H1 (cell line): ENCODE measurements at regions not wholly inside any gene's neighbourhood (a gene's known extent, or its start where the extent isn't known, plus 50 kb on each side); places are given as distances from the start of the nearest gene placed in this dataset.

Experiments used
- CTCF ChIA-PET: fragments of 300-600 bp; sonication (Branson Sonifier 250); formaldehyde crosslinking; loops from one replicate; lab custom pipeline; 2021; ENCODE audit not compliant: partially characterized antibody; lab: Charles Lee
- POLR2A ChIA-PET: fragments of 300-600 bp; sonication (Branson Sonifier 250); formaldehyde crosslinking; loops from one replicate; lab custom pipeline; 2021; ENCODE audit warnings: inconsistent platforms; ENCODE audit not compliant: partially characterized antibody; lab: Charles Lee
- DNase-seq, 2 experiments: peaks; one replicate each; pipeline versions ENCODE4 v3.0.0 to v3.0.0-alpha.2; 2010 to 2022; ENCODE audit warnings: low spot score in 2 of 2, low read depth in 1 of 2, mixed read lengths in 1 of 2
- FAIRE-seq: peaks from 2 replicates; lab custom pipeline; 2011; peaks lifted over from hg19 to GRCh38; lab: Jason Lieb, UNC
- H2AFZ ChIP-seq: 2 replicates; pipeline ENCODE4 v1.8.1; 2012; ENCODE audit warnings: low read length, inconsistent platforms
- H2AK5ac ChIP-seq: 2 replicates; pipeline ENCODE4 v1.6.1; 2013; ENCODE audit warnings: low read depth, low read length
- H2BK120ac ChIP-seq: replicated peaks from 2 replicates; pipeline ENCODE3; 2013; ENCODE audit warnings: low read depth, low read length, inconsistent platforms
- H2BK12ac ChIP-seq: 2 replicates; pipeline ENCODE4 v1.6.1; 2013; ENCODE audit warnings: low read depth, low read length
- H2BK15ac ChIP-seq: 2 replicates; pipeline ENCODE4 v1.6.1; 2013; ENCODE audit warnings: low read length
- H2BK20ac ChIP-seq: 2 replicates; pipeline ENCODE4 v1.6.1; 2013; ENCODE audit warnings: low read length
- H2BK5ac ChIP-seq: 2 replicates; pipeline ENCODE4 v1.6.1; 2013; ENCODE audit warnings: low read depth, low read length
- H3K14ac ChIP-seq: 2 replicates; pipeline ENCODE4 v1.6.1; 2013; ENCODE audit warnings: inconsistent platforms; ENCODE audit not compliant: insufficient read length
- H3K18ac ChIP-seq: 2 replicates; pipeline ENCODE4 v1.6.1; 2013; ENCODE audit warnings: low read length; ENCODE audit errors: extremely low read depth
- H3K23ac ChIP-seq: 2 replicates; pipeline ENCODE4 v1.6.1; 2013; ENCODE audit warnings: inconsistent platforms; ENCODE audit not compliant: insufficient read length
- H3K23me2 ChIP-seq: 2 replicates; pipeline ENCODE4 v1.6.1; 2013; ENCODE audit warnings: low read depth, low read length
- H3K27ac ChIP-seq: 2 replicates; pipeline ENCODE4 v1.6.1; 2011; ENCODE audit warnings: low read depth, low read length, inconsistent platforms
- H3K27me3 ChIP-seq, 4 experiments: replicated peaks in 1 of 4; 1 replicate in 1 of 4; 2 replicates in 3 of 4; pipeline versions ENCODE4 v1.6.1 to v1.8.1; 2011 to 2013; ENCODE audit warnings: low read length in 3 of 4, mild to moderate bottlenecking in 3 of 4, inconsistent platforms in 2 of 4, mixed read lengths in 2 of 4, moderate library complexity in 1 of 4; ENCODE audit not compliant: control insufficient read depth in 3 of 4, insufficient read depth in 3 of 4; ENCODE audit errors: extremely low read depth in 1 of 4
- H3K36me3 ChIP-seq, 4 experiments: 2 replicates each; pipeline versions ENCODE4 v1.6.1 to v1.8.1; 2011 to 2013; ENCODE audit warnings: mild to moderate bottlenecking in 4 of 4, low read length in 3 of 4, moderate library complexity in 2 of 4, control low read depth in 1 of 4, inconsistent platforms in 1 of 4; ENCODE audit not compliant: insufficient read depth in 4 of 4, control insufficient read depth in 2 of 4
- H3K4ac ChIP-seq: replicated peaks from 2 replicates; pipeline ENCODE3; 2013; ENCODE audit warnings: low read length, low read depth, mixed read lengths, inconsistent platforms; ENCODE audit not compliant: insufficient read length
- H3K4me1 ChIP-seq, 4 experiments: replicated peaks in 1 of 4; 1 replicate in 1 of 4; 2 replicates in 3 of 4; pipeline versions ENCODE4 v1.6.1 to v1.8.1; 2011 to 2013; ENCODE audit warnings: low read length in 3 of 4, inconsistent platforms in 2 of 4, mixed read lengths in 1 of 4; ENCODE audit not compliant: insufficient read depth in 4 of 4, control insufficient read depth in 3 of 4
- H3K4me2 ChIP-seq, 2 experiments: 2 replicates each; pipeline versions ENCODE4 v1.6.1 to v1.8.1; 2011 to 2013; ENCODE audit warnings: low read depth in 2 of 2, low read length in 2 of 2, control low read depth in 1 of 2, inconsistent platforms in 1 of 2, mild to moderate bottlenecking in 1 of 2; ENCODE audit not compliant: insufficient read depth in 1 of 2
- H3K4me3 ChIP-seq, 4 experiments: fragments of 200-600, 300-600 bp in 1 of 4; sonication (generic), shearing (Covaris generic), sonication (Bioruptor Twin) in 1 of 4; 2 replicates each; pipeline versions ENCODE4 v1.5.1 to v1.8.1; 2011 to 2016; ENCODE audit warnings: low read length in 4 of 4, low read depth in 3 of 4, control low read depth in 2 of 4, inconsistent platforms in 2 of 4, mild to moderate bottlenecking in 2 of 4, mixed read lengths in 1 of 4, moderate library complexity in 1 of 4; ENCODE audit not compliant: insufficient read depth in 2 of 4; ENCODE audit errors: extremely low read depth in 1 of 4
- H3K56ac ChIP-seq: replicated peaks from 2 replicates; pipeline ENCODE3; 2013; ENCODE audit warnings: low read depth, mild to moderate bottlenecking, mixed read lengths, low read length, inconsistent platforms; ENCODE audit not compliant: insufficient read length
- H3K79me1 ChIP-seq: 2 replicates; pipeline ENCODE4 v1.6.1; 2013; ENCODE audit warnings: low read depth, low read length, control low read depth
- H3K79me2 ChIP-seq, 2 experiments: 2 replicates each; pipeline versions ENCODE4 v1.6.1 to v1.8.1; 2012 to 2013; ENCODE audit warnings: low read length in 2 of 2, mild to moderate bottlenecking in 2 of 2, inconsistent platforms in 1 of 2; ENCODE audit not compliant: insufficient read depth in 2 of 2, control insufficient read depth in 1 of 2
- H3K9ac ChIP-seq, 4 experiments: replicated peaks in 1 of 4; 1 replicate in 1 of 4; 2 replicates in 3 of 4; pipeline versions ENCODE4 v1.6.1 to v1.8.1; 2011 to 2013; ENCODE audit warnings: low read depth in 3 of 4, low read length in 3 of 4, control low read depth in 2 of 4, mild to moderate bottlenecking in 2 of 4, moderate library complexity in 2 of 4, inconsistent platforms in 1 of 4; ENCODE audit errors: extremely low read depth in 1 of 4
- H3K9me3 ChIP-seq, 2 experiments: 2 replicates each; pipeline versions ENCODE4 v1.6.1 to v1.8.1; 2012 to 2013; ENCODE audit warnings: mild to moderate bottlenecking in 2 of 2, moderate library complexity in 2 of 2, control low read depth in 1 of 2, inconsistent platforms in 1 of 2, low read depth in 1 of 2, low read length in 1 of 2, mixed read lengths in 1 of 2; ENCODE audit not compliant: insufficient read depth in 2 of 2
- H4K20me1 ChIP-seq, 2 experiments: replicated peaks in 1 of 2; 2 replicates each; pipeline versions ENCODE3 to v1.8.1; 2011 to 2013; ENCODE audit warnings: inconsistent platforms in 2 of 2, low read length in 2 of 2, mild to moderate bottlenecking in 1 of 2; ENCODE audit not compliant: insufficient read depth in 2 of 2, control insufficient read depth in 1 of 2
- H4K5ac ChIP-seq: 2 replicates; pipeline ENCODE4 v1.6.1; 2013; ENCODE audit warnings: low read length, low read depth, mixed read lengths, inconsistent platforms; ENCODE audit not compliant: insufficient read length
- H4K8ac ChIP-seq: 2 replicates; pipeline ENCODE4 v1.8.0; 2013; ENCODE audit warnings: mild to moderate bottlenecking, moderate library complexity, low read length, inconsistent platforms; ENCODE audit not compliant: insufficient read depth; ENCODE audit errors: extremely low read depth
- H4K91ac ChIP-seq: replicated peaks from 2 replicates; pipeline ENCODE3; 2013; ENCODE audit warnings: low read length, mixed read lengths, inconsistent platforms; ENCODE audit not compliant: insufficient read length
- ATF2 ChIP-seq: IDR thresholded peaks from 2 replicates; pipeline ENCODE4 v1.6.1; 2012; ENCODE audit warnings: low read length, inconsistent platforms
- CREB1 ChIP-seq: IDR thresholded peaks from 2 replicates; pipeline ENCODE4 v1.6.1; 2012; ENCODE audit warnings: inconsistent platforms
- EZH2 ChIP-seq: fragments of 200-600 bp; sonication (generic); IDR thresholded peaks from 2 replicates; pipeline ENCODE4 v1.7.1; 2012; ENCODE audit warnings: low read depth, mild to moderate bottlenecking, moderate library complexity, low read length, inconsistent platforms; ENCODE audit not compliant: severe bottlenecking
- MAX ChIP-seq: IDR thresholded peaks from 2 replicates; pipeline ENCODE4 v1.6.1; 2012; ENCODE audit warnings: inconsistent platforms
- SIX5 ChIP-seq: IDR thresholded peaks from 2 replicates; pipeline ENCODE4 v1.6.1; 2011; ENCODE audit warnings: mild to moderate bottlenecking, low read depth, low read length
- WGBS, 2 experiments: shearing (Covaris generic) in 1 of 2; methylation state at CpG; one replicate each; pipeline versions ENCODE4 v1.1.6 to v1.1.7; 2013 to 2015; ENCODE audit warnings: low lambda C conversion rate in 2 of 2, mixed read lengths in 2 of 2, inconsistent platforms in 1 of 2, low coverage in 1 of 2, missing lambda C conversion rate in 1 of 2; ENCODE audit not compliant: insufficient replicate concordance in 2 of 2, insufficient coverage in 1 of 2, insufficient read length in 1 of 2; ENCODE audit errors: extremely low coverage in 1 of 2, missing lambda C conversion rate in 1 of 2; 5-methylcytosine and 5-hydroxymethylcytosine counted together

GRCh38 chr5:23588841-23589326 is 81.5 kb downstream of the PRDM9 start:
- no peaks in the 10 kb centered on the region for H3K27me3 ChIP-seq
- H4K91ac ChIP-seq, result no peak overlapping the region
- no peak overlapping the region for H2BK120ac ChIP-seq
- no peak overlapping the region for H3K23ac ChIP-seq
- H3K79me1 ChIP-seq, result no peaks in the 10 kb centered on the region
- H3K9me3 ChIP-seq, result no peaks in the 10 kb centered on the region
- no peak overlapping the region for H3K14ac ChIP-seq
- no peak overlapping the region for H4K8ac ChIP-seq
- H3K23me2 ChIP-seq, result no peaks in the 10 kb centered on the region
- H3K36me3 ChIP-seq, result no peaks in the 10 kb centered on the region
- no peak overlapping the region for H2AFZ ChIP-seq
- no peak overlapping the region for H2BK20ac ChIP-seq
- ChIA-PET CTCF (no interaction called here), POLR2A (no interaction called here)
- H3K4me3 ChIP-seq, result no peak overlapping the region
- FAIRE-seq (no peak), DNase-seq (no peak)
- H2BK12ac ChIP-seq, result no peak overlapping the region
- H2BK5ac ChIP-seq, result no peak overlapping the region
- no peak overlapping the region for H3K18ac ChIP-seq
- TF ChIP-seq EZH2, result no peak
- TF ChIP-seq CREB1, result no peak
- TF ChIP-seq ATF2, result no peak
- TF ChIP-seq SIX5, result no peak
- no peak for TF ChIP-seq MAX
- H3K4me1 ChIP-seq, result no peaks in the 10 kb centered on the region
- H3K79me2 ChIP-seq, result no peaks in the 10 kb centered on the region
- 96% methylated on average over 3 of the region's 3 CpGs; no CpG with 5 or more reads in 1 of the 2 experiments for WGBS, 2 experiments
- no peak overlapping the region for H4K5ac ChIP-seq
- no peak overlapping the region for H3K4ac ChIP-seq
- H3K9ac ChIP-seq, result no peak overlapping the region
- H3K27ac ChIP-seq, result no peak overlapping the region
- H3K56ac ChIP-seq, result no peak overlapping the region
- no peak overlapping the region for H2BK15ac ChIP-seq
- no peak overlapping the region for H3K4me2 ChIP-seq
- H2AK5ac ChIP-seq, result no peak overlapping the region
- H4K20me1 ChIP-seq, result no peaks in the 10 kb centered on the region
